HG03432 (cell line): ENCODE measurements at regions not wholly inside any gene's neighbourhood (a gene's known extent, or its start where the extent isn't known, plus 50 kb on each side); places are given as distances from the start of the nearest gene placed in this dataset.
"Not testable (repeated sequence)": the region's sequence is repeated elsewhere in the genome, so short reads cannot be mapped to it uniquely, and the experiment has no call there.

Source experiments
- ATAC-seq: cut with Tn5 transposase; IDR thresholded peaks from one replicate; pipeline ENCODE4 v1.9.1; 2021; ENCODE audit warnings: mild to moderate bottlenecking, moderate library complexity; ENCODE audit not compliant: unreplicated experiment

DNA sequence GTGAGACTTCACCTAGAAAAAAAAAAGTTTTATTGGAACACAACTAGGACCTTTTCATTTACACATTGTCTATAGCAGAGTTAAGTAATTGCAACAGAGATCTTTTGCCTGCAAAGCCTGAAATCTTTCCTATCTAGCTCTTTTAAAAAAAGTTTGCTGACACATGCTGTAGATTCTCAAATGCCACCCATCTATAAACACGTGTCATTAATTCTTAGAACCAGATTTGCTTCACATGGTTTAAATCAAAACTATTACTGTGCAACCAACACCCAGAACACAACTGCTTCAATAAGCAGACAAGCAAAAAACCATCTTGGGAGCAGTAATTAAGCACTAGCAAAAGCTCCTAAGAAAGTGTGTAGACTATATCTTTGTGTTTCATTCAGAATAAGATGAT is 55.0 kb downstream of the OXSM start:
- no peak for ATAC-seq

DNA sequence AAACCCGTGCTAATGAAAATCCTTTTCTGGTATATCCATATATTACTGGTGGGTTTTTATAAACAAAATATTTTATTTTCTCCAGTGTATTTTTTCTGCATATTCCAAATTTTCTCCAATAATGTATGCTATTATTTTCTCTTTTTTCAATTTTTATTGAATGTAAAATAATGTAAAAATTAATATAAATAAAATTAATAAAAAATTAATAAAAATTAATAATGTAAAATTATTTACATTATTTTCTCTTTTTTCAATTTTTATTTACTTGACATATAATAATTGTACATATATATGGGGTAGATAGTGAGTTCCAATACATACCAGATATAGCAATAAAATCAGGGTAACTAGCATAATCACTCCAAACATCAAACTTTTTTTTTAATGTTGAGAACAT is 56.4 kb downstream of the OXSM start:
- ATAC-seq, result no peak

DNA sequence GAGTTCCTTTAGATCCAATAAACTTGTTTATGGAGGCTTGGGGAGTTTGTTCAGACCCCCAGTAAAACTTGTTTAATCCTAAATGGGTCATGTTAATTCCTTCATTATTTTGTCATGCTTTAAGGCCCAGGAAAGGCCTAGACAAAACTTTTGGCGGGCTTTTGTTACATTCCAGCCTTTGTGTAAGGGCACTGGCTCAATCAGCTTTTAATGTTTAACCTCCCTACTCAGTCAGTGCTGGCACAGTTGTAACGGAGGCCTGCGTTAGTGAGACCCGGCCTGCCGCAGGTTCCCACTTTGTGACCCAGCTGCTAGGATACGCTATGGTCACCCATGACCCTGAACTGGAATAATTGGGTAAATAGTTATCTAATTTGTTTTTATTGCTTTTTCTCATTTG is 59.2 kb downstream of the OXSM start:
- ATAC-seq, result no peak

DNA sequence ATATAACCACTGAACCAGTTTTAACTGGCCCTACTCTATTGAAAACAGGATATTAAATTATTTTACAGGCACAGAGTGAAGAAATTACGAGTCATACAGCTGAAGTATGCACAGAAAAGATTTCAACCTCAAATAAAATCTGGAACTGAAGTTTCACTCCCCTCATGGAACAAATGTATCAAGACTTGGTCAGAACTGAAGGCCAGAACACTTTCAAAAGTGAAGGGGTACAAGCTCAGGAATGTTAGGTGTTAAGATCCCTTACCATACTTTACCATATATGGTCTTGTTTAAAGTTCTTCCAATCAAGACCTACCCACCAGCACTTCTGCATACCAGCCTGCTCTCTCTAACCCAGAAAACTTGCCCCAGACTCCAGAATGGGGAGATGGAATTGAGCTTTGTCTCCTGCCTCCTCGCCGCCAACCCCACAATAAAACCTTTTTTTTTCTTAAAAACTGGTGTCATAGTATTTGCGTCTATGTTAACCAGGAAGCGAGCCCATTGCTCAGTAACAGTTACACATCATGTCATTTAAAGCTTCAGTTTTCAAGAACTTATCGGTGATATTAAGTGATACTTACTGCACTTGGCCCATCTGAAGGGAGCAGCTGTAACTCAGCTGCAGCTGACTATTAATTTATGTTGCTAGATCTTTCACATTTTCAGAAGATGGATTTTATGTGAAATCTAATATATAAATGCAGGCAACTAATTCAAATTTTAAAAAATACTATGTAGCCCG is 59.9 kb downstream of the OXSM start:
- no peak for ATAC-seq

DNA sequence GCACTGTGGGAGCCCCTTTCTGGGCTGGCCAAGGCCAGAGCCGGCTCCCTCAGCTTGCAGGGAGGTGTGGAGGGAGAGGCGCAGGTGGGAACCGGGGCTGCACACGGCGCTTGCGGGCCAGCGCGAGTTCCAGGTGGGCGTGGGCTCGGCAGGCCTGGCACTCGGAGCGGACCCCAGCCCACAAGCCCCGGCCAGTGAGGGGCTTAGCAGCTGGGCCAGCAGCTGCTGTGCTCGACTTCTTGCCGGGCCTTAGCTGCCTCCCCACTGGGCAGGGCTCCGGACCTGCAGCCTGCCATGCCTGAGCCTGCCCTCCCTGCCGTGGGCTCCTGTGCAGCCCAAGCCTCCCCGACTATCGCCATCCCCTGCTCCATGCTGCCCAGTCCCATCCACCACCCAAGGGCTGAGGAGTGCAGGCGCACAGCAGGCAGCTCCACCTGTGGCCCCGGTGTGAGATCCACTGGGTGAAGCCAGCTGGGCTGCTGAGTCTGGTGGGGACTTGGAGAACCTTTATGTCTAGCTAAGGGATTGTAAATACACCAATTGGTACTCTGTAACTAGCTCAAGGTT is 61.9 kb downstream of the OXSM start:
- not testable (repeated sequence) for ATAC-seq

DNA sequence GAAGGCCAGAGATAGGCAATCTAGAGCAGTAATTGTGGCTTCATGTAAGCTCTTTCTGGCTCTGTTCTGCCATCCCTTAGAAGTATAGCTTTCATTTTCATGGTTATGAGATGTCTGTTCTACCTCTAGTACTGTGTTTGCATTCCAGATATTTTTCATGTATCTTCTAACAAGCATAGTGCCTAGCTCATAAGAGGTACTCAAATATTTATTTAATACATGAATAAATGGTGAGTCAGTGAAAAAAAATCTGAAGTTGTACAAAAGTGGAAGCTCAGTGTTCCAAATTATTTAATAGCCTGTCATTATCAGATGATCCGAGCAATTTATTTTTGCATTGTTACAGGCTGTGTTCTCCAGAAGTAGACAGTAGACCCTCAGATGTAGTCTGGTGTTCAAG is 64.3 kb downstream of the OXSM start:
- no peak for ATAC-seq

DNA sequence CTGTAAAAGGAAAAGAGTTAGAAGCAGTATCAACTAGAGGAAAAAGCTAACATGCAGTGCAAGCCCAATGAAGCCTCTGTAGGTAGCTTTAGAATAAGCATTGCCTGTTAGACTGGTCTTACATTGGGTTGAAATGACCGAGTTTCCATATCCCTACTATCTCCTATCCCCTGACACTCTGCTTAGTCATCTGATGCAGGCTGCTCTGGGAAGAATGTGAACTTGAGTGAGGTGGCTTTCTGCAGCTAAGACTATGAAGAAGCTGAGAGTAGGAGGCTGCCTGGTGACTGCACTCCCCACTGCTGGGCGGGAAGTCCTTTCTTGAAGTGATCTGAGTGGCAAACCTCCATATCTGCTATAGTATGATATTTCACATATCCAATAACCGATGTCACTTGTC is 64.7 kb downstream of the OXSM start:
- no peak for ATAC-seq

DNA sequence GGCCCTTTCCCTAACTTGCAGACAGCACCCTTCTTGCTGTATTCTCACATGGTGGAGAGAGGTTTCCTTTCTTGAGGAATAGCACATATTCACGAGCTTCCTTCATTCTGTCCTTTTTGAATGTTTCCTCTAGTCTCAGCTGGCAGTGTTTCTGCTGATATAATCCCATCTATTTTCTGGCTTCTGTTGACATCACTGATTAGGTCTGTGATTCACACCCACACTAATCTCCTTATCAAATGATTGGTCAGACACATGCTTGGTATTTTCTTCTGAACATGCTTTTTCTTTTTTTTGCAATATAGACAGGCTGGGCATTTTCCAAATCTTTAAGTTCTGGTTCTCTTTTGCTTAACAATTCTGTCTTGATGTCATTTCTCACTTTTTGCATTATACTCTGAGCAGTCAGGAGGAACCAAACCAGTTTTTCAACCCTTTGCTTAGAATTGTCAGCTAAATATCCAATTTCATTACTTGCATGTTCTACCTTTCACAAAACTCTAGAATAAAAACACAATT is 65.4 kb downstream of the OXSM start:
- ATAC-seq, result no peak

DNA sequence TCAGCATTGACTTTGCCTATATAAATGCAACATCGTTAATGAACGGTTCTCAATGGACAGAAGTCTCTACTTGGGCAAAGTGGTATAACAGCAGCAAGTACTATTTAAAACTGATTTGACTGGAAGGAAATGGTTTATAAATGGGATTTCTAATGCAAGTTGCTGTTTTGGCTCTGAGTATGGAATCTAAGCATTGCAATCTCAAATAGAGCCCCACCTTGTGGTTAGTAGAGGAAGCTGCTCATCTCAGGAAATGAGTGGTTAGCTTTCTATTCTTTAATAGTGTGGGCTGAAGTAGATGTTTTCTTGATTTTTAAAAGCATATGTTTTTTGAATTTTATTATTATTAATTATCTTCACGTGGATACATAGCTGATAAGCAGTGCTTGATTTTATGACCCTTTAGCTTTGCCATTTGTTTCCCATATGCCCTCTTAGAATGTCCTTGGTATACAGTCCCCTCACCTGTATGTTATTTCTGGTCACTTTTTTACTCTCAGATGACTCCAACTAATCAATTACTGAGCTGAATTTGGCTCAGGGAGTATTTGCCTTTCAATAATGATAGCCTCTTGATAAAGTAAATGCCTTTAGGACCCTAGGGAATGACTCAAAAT is 67.1 kb downstream of the OXSM start:
- ATAC-seq, result peak; percentile 90

DNA sequence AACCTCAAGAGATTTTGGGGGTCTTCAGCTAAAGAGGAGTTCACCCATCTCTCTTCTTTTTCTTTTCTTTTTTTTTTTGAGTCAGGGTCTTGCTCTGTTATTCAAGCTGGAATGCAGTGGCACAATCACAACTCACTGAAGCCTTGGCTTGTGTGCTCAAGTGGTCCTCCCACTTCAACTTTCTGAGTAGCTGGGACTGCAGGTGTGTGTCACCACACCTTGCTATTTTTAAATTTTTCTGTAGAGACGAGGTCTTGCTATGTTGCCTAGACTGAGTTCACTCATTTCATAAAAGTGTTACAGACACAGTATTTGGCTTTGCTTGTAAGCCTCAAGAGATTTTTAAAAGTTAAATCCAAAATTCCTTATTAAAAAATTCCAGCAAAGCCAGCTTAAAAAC is 71.7 kb downstream of the OXSM start:
- no peak for ATAC-seq

DNA sequence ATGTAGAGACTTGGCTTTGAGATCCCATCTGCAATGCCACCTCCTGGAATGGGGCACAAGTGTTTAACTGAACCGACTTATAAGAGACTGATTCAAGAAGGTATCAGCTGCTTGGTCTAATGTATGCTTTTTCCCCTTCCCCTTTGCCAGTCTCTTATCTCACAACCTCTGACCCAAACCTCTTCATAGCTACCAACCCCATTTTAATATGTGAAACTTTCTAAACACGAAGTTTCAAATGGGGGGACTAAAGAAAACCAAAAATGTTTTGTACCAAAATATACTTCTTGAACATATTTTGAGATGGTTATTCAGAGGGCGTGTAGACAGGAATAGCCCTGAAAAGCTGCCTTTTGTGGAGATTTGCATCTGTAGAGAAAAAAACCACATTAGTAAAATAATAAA is 73.1 kb downstream of the OXSM start:
- peak; percentile 76 for ATAC-seq

DNA sequence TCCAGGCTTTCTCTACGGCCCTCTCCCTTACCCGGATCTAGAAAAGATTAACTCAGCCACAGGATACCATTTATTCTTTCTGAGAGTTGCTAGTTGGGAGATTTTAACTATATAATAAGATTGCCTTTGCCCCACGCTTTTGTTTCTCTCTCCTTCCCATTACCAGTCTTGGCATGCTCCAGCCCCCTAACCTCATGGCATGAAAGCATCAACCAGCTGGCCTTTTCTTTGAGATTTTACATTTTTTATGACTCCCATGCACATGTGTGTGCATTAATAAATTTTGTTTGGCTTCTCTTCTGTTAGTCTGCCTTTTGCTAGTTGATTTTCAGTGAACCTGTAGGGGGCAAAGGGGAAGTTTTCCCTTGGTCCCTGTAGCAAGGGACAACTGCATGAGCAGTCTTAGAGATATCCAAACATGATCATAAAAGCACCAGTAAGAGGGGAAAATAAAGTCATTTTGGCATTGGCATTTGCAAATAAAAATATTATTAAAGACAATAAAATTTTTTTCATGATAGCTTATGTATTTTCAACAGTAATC is 73.6 kb downstream of the OXSM start:
- peak; percentile 38 for ATAC-seq

DNA sequence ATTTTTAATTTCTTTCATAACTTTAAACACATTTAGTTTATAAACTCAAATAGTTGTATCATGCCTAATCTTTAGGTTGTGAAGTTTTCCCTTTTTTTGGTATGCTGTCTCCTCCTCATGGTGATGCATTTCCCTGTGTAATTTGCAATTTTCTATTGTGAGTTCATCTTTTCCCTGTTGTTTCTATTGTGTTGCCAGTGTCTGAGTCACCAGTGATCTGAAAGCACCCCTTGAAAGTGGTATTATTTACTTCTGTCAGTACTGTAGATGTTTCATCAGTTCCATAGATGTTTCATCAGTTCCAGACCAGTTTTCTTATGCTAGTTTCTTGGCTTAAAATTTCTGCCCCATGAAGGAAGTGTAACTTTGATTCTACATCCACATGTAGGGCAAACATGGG is 80.6 kb downstream of the OXSM start:
- ATAC-seq, result no peak

DNA sequence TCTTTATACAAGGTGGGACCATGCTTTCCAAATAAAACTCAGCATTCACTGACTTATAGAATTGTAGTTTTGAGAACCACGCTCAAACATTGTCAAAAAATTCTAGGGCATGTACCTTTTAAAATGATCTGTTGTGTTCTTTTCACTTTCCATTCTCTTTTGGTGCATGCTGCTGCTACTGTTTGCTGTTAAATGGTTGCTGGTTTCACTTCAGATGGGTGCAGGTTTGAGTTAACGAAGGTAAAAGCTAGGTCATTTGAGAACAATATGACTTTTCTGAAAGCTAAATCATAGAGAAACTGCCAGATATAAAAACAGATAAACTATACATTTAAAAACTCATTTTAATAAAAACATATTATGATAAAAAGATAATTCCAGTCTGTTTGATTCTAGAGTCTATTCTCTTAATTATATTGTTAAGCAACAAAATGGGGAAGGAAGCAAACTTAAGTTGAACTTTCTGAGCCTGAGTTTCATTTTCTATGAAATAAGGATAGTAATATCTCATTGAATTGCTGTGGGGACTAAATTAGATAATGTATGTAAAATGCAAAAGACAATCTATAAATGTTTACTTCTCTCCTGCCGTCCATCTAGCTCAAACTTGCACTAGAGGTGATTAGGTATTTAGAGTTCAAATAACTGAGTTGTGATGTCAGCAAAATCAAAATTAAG is 82.4 kb downstream of the OXSM start:
- peak; percentile 96 for ATAC-seq

DNA sequence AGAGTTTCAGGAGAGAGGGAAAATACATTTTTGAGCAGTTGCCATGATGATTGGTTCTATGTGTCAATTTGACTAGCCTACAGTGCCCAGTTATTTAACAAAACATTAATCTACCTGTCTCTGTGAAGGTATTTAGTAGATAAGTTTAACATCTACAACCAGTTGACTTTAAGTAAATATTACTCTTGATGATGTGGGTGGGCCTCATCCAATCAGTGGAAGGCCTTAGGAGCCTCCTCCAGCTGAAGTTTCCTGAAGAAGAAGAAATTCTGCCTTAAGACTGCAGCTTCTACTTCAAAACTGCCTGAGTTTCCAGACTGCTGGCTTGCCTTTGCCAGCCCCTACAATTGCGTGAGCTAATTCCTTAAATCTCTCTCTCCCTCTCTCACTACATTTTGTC is 93.6 kb downstream of the OXSM start:
- ATAC-seq, result no peak

DNA sequence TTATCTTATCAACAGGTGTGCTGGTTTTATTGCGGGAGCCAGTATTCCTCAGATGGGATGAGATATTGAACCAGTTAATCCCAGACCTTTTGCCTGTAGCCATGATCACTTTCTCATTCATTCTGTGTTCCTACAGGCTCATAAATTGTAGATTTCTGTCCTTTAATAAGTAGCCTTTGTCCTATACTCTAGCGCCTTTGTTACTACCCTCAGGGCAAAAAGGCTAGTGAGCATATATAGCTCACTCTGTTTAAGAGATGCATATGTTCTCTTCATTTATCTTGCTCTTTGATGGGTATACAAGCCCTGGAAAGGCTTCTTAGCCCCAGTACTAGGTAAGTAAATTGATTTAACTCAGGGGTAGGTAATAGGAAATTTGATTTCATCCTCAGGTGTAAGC is 95.1 kb downstream of the OXSM start:
- ATAC-seq, result no peak

DNA sequence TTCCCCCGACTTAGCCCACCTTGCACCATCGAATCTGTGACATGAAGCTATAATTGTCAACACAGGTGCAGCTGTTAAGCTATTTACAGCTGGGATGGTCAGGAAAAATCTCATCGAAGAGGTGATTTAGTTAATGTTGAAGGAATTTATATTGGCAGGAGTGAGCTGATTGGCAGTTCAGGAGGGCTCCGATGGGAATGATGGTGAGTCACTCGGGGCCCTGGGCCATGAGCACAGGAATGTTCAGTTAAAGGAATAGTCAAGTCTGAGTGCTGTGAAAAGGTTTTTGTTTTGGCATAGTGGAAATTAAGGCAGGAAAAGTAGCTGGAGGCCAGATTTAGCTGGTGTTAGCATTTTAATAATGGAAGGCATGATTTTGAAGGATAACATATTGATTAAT is 95.7 kb downstream of the OXSM start:
- ATAC-seq, result no peak

DNA sequence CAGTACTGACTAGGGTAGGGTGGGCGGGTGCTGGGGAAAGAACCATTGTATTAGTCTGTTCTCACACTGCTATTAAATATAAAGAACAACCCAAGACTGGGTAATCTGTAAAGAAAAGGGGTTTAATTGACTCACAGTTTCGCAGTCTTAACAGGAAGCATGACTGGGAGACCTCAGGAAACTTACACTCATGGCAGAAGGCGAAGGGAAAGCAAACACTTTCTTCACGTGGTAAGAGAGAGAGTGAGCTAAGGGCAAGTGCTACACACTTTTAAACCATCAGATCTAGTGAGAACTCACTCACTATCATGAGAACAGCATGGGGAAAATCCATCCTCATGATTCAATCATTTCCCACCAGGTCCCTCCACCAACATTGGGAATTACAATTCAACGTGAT is 98.0 kb downstream of the OXSM start:
- no peak for ATAC-seq

DNA sequence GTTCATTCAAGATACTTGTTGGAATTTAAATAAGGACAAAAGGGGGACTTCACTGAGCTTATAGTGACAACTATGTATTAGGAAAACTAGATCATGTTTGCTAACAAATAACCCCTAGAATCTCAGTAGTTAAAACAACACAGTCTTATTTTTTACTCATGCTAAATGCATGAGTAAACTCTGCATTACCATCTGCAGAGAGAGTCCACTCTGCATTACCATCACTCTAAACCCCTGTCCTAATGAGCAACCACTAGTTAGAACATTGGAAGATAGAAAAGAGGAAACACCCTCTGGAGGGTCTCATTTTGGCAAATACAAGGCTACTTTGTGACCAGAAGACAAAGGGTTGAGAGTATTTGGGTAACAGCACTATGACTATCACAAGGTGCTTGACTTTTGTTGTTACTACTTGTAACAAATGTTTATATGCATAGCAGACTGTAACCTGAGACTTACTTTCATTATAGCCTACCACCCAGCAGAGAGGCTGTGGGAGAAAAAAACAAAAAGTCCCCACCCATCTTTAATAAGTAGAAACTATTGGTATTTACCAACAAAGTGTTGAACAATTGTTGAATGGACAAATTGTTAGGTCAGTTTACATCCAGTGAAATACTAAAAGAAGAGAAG is 99.1 kb downstream of the OXSM start:
- no peak for ATAC-seq

DNA sequence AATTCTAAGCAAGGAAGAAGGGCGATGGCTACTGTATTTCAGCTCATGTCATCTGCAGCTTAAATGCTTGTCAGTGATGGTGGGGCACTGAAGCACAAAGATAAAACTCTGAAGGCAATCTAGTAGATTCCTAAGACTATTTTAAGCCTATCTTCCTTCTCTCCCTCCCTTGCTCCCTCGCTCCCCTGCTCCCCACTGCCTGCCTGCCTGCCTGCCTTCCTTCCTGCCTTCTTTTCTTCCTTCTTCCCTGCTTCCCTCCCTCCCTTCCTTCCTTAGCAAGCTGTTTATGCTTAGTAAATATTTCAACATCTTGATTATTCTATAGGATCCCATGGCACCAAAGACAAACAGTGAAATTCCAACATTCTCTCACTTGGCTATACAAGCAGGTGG is 99.6 kb downstream of the OXSM start:
- ATAC-seq, result no peak

DNA sequence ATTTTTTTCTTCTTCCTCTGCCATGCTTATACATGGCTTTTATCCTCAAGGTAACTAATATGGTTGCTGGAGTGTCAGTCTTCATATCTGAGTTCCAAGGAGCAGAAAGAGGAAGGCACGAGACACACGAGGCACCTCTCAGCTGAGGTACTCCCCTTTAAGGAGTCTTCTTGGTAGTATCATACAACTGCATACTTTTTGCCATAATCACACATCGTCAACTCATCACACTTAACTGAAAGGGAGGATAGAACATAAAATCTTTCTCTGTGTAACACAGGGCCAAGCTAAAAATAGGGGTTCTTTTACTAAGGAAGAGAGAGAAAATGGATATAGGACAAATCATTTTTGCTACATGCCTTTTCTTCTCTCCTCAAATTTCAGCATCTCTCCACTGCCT is 104.2 kb downstream of the OXSM start:
- ATAC-seq, result no peak
